DOHH2 (cell line): ENCODE measurements at regions not wholly inside any gene's neighbourhood (a gene's known extent, or its start where the extent isn't known, plus 50 kb on each side); places are given as distances from the start of the nearest gene placed in this dataset.

Experiments
- CTCF ChIP-seq: fragments of 200-600 bp; sonication (generic); IDR thresholded peaks from one replicate; pipeline ENCODE4 v1.5.1; 2014; ENCODE audit warnings: antibody characterized with exemption, mild to moderate bottlenecking, low read depth, low read length; ENCODE audit not compliant: poor library complexity, severe bottlenecking
- EZH2phosphoT487 ChIP-seq: fragments of 200-600 bp; sonication (generic); IDR thresholded peaks from 2 replicates; pipeline ENCODE4 v1.6.1; 2017; ENCODE audit warnings: borderline replicate concordance, mild to moderate bottlenecking, antibody characterized with exemption, low read length, moderate library complexity, mixed read lengths

GRCh38 chr10:111479966-111480365 lies 403.1 kb downstream of the ADRA2A start:
- no peak for TF ChIP-seq CTCF
- TF ChIP-seq EZH2phosphoT487: no peak
